Uterus (tissue), 3 donors: ENCODE measurements at regions not wholly inside any gene's neighbourhood (a gene's known extent, or its start where the extent isn't known, plus 50 kb on each side); places are given as distances from the start of the nearest gene placed in this dataset.

ENCODE experiments used
- DNase-seq, 2 donors: peaks; one replicate each; pipeline ENCODE4 v3.0.0-alpha.2; 2019 to 2020
- H3K27ac ChIP-seq, 2 donors: fragments of 200-600 bp; sonication (generic); 1 replicate in 1 of 2; 2 replicates in 1 of 2; pipeline ENCODE4 v1.5.1; 2016 to 2018
- H3K27me3 ChIP-seq, 2 donors: fragments of 200-600 bp; sonication (generic); one replicate each; pipeline ENCODE4 v1.5.1; 2018 to 2019; ENCODE audit warnings: control low read depth in 1 of 2
- H3K36me3 ChIP-seq, 2 donors: fragments of 200-600 bp; sonication (generic); one replicate each; pipeline ENCODE4 v1.5.1; 2019; ENCODE audit warnings: control low read depth in 1 of 2
- H3K4me1 ChIP-seq, 2 donors: fragments of 200-600 bp; sonication (generic); one replicate each; pipeline ENCODE4 v1.5.1; 2018 to 2019; ENCODE audit warnings: control low read depth in 1 of 2
- H3K4me3 ChIP-seq, 2 donors: fragments of 200-600 bp; sonication (generic); 1 replicate in 1 of 2; 2 replicates in 1 of 2; pipeline ENCODE4 v1.5.1; 2018 to 2019; ENCODE audit warnings: mild to moderate bottlenecking in 1 of 2
- H3K9me3 ChIP-seq, 2 donors: fragments of 200-600 bp; sonication (generic); one replicate each; pipeline ENCODE4 v1.5.1; 2019; ENCODE audit warnings: control low read depth in 1 of 2
- POLR2A ChIP-seq, 2 donors: fragments of 450-650 bp; IDR thresholded peaks; one replicate each; pipeline ENCODE4 v1.6.1; 2016; ENCODE audit warnings: antibody characterized with exemption in 2 of 2, mild to moderate bottlenecking in 1 of 2, moderate library complexity in 1 of 2
- intact Hi-C: fragments of 100-400 bp; cut with DNase I; formaldehyde crosslinking; loops from one replicate; pipeline ENCODE4 v1.15.1; 2023; ENCODE audit warnings: low total_unique reads
- TF ChIP-seq, protein P1 (sequence below), 4 experiments: fragments of 200-600 bp in 2 of 4; fragments of 450-650 bp in 2 of 4; sonication (generic) in 2 of 4; IDR thresholded peaks; one replicate each; pipeline ENCODE4 v1.5.1; 2016 to 2019; ENCODE audit warnings: antibody characterized with exemption in 4 of 4, mild to moderate bottlenecking in 2 of 4, moderate library complexity in 1 of 4
- donor health status: DM: yes; HTN: yes; CAD: no.

- Histone ChIP-seq H3K27me3 (no peaks in the 10 kb centered on the region), H3K36me3 (no peaks in the 10 kb centered on the region), H3K27ac (no peak overlapping the region), H3K4me1 (no peaks in the 10 kb centered on the region), H3K9me3 (no peaks in the 10 kb centered on the region), H3K4me3 (no peak overlapping the region)
- intact Hi-C loops, result no loop called here
- no peak for DNase-seq
- TF ChIP-seq, protein P1, sequence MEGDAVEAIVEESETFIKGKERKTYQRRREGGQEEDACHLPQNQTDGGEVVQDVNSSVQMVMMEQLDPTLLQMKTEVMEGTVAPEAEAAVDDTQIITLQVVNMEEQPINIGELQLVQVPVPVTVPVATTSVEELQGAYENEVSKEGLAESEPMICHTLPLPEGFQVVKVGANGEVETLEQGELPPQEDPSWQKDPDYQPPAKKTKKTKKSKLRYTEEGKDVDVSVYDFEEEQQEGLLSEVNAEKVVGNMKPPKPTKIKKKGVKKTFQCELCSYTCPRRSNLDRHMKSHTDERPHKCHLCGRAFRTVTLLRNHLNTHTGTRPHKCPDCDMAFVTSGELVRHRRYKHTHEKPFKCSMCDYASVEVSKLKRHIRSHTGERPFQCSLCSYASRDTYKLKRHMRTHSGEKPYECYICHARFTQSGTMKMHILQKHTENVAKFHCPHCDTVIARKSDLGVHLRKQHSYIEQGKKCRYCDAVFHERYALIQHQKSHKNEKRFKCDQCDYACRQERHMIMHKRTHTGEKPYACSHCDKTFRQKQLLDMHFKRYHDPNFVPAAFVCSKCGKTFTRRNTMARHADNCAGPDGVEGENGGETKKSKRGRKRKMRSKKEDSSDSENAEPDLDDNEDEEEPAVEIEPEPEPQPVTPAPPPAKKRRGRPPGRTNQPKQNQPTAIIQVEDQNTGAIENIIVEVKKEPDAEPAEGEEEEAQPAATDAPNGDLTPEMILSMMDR (IDR thresholded peaks at IDR 0.05), result no peak
- TF ChIP-seq POLR2A (IDR thresholded peaks at IDR 0.05), result no peak
These were observed 328.8 kb upstream of the THBS1 start for GRCh38 chr15:39252134-39252470.

DNA sequence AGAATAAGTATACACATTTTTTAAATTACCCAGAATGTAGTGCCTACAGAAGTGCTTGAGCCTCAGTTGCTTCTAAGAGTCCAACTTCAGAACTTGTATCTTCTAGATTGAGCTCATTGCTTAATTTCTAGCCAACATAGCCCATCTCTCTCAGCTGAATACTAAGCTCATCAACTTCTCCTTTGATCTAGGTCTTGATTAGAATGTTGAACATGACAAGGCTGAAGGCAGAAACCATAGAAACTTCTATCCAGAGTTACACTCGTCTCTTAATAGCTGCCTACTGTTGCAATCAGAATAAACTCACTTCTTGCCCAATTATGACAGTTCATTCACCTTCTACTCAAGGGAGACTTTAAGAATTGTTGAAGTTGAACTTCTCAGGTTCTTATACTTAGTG, 327.3 kb upstream of the THBS1 start:
- Histone ChIP-seq H3K9me3 (no peaks in the 10 kb centered on the region), H3K27ac (no peak overlapping the region), H3K27me3 (no peaks in the 10 kb centered on the region), H3K4me3 (no peak overlapping the region), H3K36me3 (no peaks in the 10 kb centered on the region), H3K4me1 (no peaks in the 10 kb centered on the region)
- DNase-seq, result no peak
- intact Hi-C loops, result no loop called here
- TF ChIP-seq, protein P1 (IDR thresholded peaks at IDR 0.05), result no peak
- TF ChIP-seq POLR2A (IDR thresholded peaks at IDR 0.05), result no peak

DNA sequence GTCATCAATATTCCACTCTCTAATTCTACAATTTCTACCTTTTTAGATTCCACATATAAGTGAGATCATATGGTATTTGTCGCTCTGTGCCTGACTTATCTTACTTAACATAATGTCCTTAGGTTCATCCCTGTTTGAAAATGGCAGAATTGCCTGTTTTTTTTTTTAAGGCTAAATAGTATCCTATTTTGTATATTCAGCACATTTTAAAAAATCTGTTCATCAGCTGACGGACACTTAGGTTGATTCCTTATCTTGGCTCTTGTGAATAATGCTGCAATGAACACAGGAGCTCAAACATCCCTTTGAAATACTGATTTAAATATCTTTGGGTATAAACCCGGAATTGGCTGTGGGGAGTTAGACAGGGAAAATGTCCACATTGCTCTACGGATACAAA, 326.7 kb upstream of the THBS1 start:
- no peak overlapping the region for H3K4me3 ChIP-seq
- no peak for DNase-seq
- TF ChIP-seq POLR2A (IDR thresholded peaks at IDR 0.05), result no peak
- TF ChIP-seq, protein P1 (IDR thresholded peaks at IDR 0.05), result no peak
- H3K27ac ChIP-seq, result no peak overlapping the region
- no peaks in the 10 kb centered on the region for H3K9me3 ChIP-seq
- H3K4me1 ChIP-seq, result no peaks in the 10 kb centered on the region
- intact Hi-C loops, result no loop called here
- H3K27me3 ChIP-seq, result no peaks in the 10 kb centered on the region
- no peaks in the 10 kb centered on the region for H3K36me3 ChIP-seq

DNA sequence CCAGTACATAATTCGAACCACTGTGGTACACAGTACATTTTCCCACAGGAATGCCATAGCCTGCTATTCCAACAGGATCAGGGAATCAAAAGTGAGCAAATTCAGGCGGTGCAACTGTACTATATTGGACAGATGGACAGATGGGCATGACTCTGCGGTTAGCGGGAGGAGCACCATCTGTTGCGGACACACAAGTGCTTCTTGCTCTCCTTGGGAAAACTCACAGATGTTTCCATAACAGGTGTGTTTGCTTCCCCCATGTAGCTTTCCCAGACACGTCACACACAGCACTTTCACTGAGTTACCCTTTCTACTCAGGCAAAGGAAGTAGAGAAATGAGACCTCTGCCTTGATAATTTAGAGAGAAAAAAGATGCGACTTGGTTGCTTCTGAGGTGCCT, 325.1 kb upstream of the THBS1 start:
- H3K36me3 ChIP-seq, result no peaks in the 10 kb centered on the region
- H3K9me3 ChIP-seq, result no peaks in the 10 kb centered on the region
- no peaks in the 10 kb centered on the region for H3K4me1 ChIP-seq
- intact Hi-C loops, result no loop called here
- no peaks in the 10 kb centered on the region for H3K27me3 ChIP-seq
- no peak for DNase-seq
- no peak overlapping the region for H3K4me3 ChIP-seq
- no peak for TF ChIP-seq POLR2A (IDR thresholded peaks at IDR 0.05)
- TF ChIP-seq, protein P1 (IDR thresholded peaks at IDR 0.05), result no peak
- no peak overlapping the region for H3K27ac ChIP-seq

DNA sequence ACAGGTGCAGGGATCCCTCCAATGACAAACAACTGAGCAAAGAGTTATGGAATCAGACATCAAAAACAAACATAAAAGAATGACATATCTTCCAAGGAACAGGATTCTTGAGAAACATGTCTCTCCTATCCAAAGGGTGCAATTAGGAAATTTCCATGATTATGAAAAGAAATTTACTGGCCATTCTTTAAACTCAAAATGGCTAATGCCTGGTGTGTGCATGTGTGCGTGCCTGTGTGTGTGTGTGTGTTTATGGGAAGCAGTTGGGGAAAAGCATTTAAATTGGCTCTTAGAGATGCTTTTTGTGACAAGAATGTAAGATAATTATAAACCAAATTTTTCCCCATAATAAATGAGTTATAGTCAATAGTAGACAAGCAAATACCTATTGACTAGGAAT, 320.5 kb upstream of the THBS1 start:
- Histone ChIP-seq H3K9me3 (no peaks in the 10 kb centered on the region), H3K27me3 (no peaks in the 10 kb centered on the region), H3K27ac (no peak overlapping the region), H3K4me3 (no peak overlapping the region), H3K36me3 (no peaks in the 10 kb centered on the region), H3K4me1 (no peaks in the 10 kb centered on the region)
- TF ChIP-seq, protein P1 (IDR thresholded peaks at IDR 0.05), result no peak
- TF ChIP-seq POLR2A (IDR thresholded peaks at IDR 0.05), result no peak
- intact Hi-C loops, result no loop called here
- no peak for DNase-seq
